ENCODE measurements at regions not wholly inside any gene's neighbourhood (a gene's known extent, or its start where the extent isn't known, plus 50 kb on each side); places are given as distances from the start of the nearest gene placed in this dataset.
"Not testable (repeated sequence)": the region's sequence is repeated elsewhere in the genome, so short reads cannot be mapped to it uniquely, and the experiment has no call there.

DNA sequence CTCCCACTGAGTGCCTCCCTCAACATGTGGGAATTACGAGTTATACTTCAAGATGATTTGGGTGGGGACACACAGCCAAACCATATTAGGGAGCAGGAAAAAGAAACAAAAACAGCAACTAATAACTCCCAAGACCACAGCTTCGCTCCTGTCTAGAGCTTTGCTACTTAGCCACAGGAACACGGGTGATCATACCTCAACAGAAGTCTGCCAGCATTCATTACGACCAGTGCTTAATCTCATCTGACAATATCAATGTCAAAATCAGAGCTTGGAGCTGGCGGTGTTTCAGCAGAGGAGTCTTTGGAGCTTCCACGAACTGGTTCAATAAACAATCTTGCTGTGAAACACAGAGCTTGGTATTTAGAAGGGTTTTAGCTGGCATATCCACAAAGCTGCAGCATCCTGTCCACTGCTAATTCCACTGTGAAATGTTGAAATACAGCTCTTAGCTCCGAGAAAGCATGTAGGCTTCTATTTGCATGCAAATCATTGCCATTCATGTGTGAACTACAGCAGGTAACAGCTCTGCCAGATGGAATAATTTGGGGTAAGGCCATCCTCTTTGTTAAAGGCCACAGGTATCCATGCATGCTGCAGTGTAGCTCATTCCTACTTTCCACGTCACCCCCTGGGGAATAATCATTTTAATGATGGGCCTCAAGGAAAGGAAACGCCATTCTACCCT is 128.4 kb upstream of the GOT2 start:
- no peaks in the 10 kb centered on the region for H3K36me3 Mint-ChIP-seq (ENCODE audit: low read depth)
- H3K27ac Mint-ChIP-seq = no peak overlapping the region
- intact Hi-C loops (cut with micrococcal nuclease) = no loop called here
- peaks cover 4% of the 10 kb centered on the region for H3K27me3 Mint-ChIP-seq (ENCODE audit: insufficient read depth)
- H3K9me3 Mint-ChIP-seq = no peaks in the 10 kb centered on the region
- no peaks in the 10 kb centered on the region for H3K4me1 Mint-ChIP-seq (ENCODE audit: low read depth)
- no peak overlapping the region for H3K4me3 Mint-ChIP-seq
- no peak for DNase-seq (ENCODE audit: low spot score)

DNA sequence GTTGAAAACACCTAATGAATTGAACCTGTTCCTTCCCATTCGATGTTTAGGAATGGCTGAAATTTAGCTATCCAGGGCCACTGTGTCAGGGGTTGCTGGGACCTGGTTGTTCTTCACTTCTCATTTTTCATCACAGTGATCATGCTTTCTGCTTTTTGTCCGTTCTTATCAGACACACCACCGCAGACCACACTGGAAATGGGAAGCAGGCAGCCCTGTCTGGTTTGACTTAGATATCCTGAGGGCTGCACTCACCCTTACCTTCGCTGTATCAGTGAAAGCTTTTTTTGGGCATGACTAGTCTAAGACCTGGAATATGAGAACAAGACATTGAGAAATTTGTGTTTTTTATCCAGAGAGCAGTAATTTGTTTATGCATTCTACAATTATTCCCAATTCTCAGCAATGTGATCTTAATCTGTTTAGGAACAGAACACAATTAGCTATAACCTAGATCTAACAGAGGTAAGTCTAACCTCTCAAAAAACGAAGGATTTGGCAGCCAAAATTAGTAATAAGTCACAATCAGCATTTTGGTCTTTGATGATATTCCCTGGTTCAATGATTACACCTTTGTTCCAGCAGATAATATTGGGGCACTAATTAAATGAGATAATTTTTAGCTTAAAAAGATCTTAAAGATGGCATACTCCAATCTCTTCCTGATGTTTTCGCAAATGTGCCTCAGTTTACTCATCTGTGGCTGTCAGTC is 126.0 kb upstream of the GOT2 start:
- Mint-ChIP-seq H3K9me3 (no peaks in the 10 kb centered on the region), H3K4me1 (ENCODE audit: low read depth) (no peaks in the 10 kb centered on the region), H3K27me3 (ENCODE audit: insufficient read depth) (peaks cover 4% of the 10 kb centered on the region), H3K36me3 (ENCODE audit: low read depth) (no peaks in the 10 kb centered on the region), H3K27ac (no peak overlapping the region), H3K4me3 (no peak overlapping the region)
- DNase-seq (ENCODE audit: low spot score) = no peak
- intact Hi-C loops (cut with micrococcal nuclease) = no loop called here

DNA sequence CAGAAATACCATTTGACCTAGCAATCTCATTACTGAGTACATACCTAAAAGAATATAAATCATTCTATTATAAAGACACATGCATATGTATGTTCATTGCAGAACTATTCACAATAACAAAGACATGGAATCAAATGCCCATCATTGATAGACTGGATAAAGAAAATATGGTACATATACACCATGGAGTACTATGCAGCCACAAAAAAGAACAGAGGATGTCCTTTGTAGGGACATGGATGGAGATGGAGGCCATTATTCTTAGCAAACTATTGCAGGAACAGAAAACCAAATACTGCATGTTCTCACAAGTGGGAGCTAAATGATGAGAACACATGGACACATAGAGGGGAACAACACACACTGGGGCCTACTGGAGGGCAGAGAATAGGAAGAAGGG is 124.5 kb upstream of the GOT2 start:
- DNase-seq (ENCODE audit: low spot score); H3K9me3 Mint-ChIP-seq; H3K27me3 Mint-ChIP-seq (ENCODE audit: insufficient read depth); H3K4me3 Mint-ChIP-seq; H3K36me3 Mint-ChIP-seq (ENCODE audit: low read depth); H3K4me1 Mint-ChIP-seq (ENCODE audit: low read depth); H3K27ac Mint-ChIP-seq; intact Hi-C loops (cut with micrococcal nuclease): not testable (repeated sequence)

DNA sequence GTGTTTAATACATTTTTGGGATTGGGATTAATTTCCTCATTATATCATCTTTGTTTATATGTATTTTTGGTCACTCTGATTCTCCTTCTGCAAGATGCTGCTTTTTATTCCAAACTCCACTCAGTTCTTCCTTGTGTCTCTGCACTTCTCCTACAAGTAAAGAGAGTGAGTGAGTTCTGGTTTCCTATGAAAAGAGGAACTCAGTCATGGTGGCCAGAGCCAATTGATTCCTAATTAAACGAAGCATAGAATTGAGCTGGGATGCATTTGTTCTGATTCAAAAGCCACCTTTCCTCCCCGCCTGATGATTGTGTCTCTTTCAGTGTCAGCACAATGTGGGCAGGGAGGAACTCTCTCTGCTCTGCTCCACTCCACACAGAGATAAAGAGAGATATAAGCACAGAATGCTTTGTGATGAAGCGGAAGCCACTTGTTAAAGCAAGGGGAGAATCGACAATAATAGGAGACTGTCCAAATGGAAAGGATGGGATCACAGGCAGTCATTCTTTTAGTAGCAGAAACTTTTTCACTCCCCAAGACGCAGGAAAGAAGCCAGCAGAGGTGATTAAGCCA is 121.3 kb upstream of the GOT2 start:
- no peak for DNase-seq (ENCODE audit: low spot score)
- intact Hi-C loops (cut with micrococcal nuclease) = no loop called here
- Mint-ChIP-seq H3K4me3 (no peak overlapping the region), H3K9me3 (no peaks in the 10 kb centered on the region), H3K27ac (no peak overlapping the region), H3K4me1 (ENCODE audit: low read depth) (no peaks in the 10 kb centered on the region), H3K36me3 (ENCODE audit: low read depth) (no peaks in the 10 kb centered on the region), H3K27me3 (ENCODE audit: insufficient read depth) (peaks cover 7% of the 10 kb centered on the region)

DNA sequence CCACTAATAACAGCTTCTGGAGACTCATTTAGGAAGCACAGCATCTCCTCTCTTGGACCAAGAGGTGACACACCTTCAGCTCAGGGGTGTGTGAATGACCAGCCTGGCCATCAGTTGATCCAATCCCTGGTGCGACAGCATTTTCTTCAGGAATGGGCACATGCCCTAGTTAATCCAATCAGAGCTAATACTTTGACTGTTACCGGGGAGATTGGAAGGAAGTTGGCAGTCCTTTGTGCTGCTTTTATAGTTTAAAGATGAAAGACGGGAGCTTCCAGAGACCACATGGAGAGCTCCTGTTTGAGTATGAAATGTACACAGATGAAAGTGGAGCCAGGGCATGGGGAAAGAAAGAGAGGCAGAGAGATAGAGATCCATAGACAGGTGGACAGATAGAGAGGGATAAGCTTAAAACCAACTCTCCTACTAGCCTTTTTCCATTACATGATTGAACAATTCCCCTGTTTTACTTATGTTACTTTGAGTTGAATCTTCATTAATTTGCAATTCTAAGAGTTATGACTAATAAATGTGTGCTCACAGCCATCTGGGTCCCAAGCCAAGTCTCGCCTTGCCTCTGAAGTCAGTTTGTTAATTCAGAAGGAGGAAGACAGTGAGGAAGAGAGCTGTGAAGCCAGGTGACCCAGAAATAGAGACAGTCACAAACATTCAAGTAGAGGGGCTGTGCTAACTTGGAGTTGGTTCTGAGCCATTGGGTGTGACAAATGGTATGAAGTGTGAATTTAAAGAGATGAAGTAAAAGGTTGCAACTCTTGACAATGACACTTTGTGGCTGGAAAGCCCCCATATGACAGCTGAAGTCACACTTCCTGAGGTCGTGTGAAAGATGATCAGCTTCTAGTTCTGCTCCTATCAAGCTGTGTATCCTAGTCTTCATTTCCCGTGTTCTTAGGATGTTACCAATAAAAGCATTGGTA is 120.0 kb upstream of the GOT2 start:
- H3K36me3 Mint-ChIP-seq (ENCODE audit: low read depth) = no peaks in the 10 kb centered on the region
- intact Hi-C loops (cut with micrococcal nuclease) = no loop called here
- H3K9me3 Mint-ChIP-seq = no peaks in the 10 kb centered on the region
- H3K4me3 Mint-ChIP-seq = no peak overlapping the region
- H3K27me3 Mint-ChIP-seq (ENCODE audit: insufficient read depth) = peaks cover 3% of the 10 kb centered on the region
- H3K27ac Mint-ChIP-seq = no peak overlapping the region
- no peaks in the 10 kb centered on the region for H3K4me1 Mint-ChIP-seq (ENCODE audit: low read depth)
- no peak for DNase-seq (ENCODE audit: low spot score)

DNA sequence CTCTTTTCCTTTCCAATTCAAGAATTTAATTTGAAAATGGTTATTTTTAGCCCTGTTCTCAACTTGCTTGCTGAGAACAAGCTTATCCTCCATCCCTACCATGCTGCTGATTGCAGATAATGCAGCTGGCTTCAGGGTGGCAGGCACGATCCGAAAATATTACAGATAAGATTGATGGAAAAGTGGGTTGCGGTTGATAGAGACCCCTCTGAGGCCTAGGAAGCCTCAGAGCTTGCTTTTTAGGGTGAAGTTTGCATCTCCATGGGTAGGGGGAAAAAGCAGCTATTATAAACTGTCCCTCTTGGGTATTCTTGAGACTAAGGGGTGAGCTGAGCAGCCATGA is 116.5 kb upstream of the GOT2 start:
- Mint-ChIP-seq H3K27ac (no peak overlapping the region), H3K4me1 (ENCODE audit: low read depth) (no peaks in the 10 kb centered on the region), H3K36me3 (ENCODE audit: low read depth) (no peaks in the 10 kb centered on the region), H3K27me3 (ENCODE audit: insufficient read depth) (peaks cover 3% of the 10 kb centered on the region), H3K9me3 (no peaks in the 10 kb centered on the region), H3K4me3 (no peak overlapping the region)
- intact Hi-C loops (cut with micrococcal nuclease) = no loop called here
- no peak for DNase-seq (ENCODE audit: low spot score)

DNA sequence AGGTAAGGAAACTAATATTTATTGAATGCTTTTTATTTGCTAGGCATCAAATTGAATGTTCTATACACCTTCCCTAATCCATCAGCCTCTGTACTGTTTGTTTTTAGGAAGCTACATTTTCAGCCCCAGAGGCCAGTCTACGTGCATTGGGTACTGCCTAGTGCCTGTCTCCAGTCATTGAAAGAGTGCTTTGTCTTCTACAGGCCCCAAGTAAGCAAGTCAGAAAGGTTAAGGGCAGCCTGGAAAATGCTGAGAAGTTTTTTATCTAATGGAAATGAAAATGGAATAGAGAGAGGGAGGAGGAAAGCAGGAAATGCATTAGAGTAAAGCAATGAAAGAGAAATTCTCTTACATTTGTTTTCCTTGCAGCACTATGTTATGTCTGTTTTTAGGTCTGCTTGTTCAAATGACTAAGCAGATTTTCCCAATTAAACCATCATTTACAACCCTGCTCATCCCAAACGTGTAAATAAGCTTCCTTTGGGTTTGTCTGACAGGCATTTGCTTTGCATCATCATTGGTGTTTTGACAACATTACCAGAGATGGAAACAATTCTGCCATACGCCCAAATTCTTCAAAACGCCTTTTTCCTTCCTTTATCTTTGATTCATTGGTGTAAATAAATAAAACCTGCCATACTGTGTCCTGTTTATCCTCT is 116.0 kb upstream of the GOT2 start:
- H3K9me3 Mint-ChIP-seq = no peaks in the 10 kb centered on the region
- no peak for DNase-seq (ENCODE audit: low spot score)

DNA sequence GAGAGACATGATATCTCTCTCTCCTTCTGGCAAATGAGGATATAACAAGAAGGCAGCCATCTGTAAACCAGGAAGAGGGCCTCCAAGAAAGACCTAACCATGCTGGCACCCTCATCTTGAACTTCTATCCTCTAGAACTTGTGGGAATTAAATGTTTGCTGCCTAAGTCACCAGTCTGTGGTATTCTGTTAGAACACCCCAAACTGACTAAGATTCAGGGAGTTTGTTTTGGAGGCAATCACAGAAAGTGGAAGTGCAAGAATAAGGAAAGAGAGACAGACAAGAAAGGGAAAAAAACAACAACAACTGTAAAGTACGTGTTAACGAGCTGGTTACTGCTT is 114.5 kb upstream of the GOT2 start:
- Mint-ChIP-seq H3K27ac (no peak overlapping the region), H3K9me3 (no peaks in the 10 kb centered on the region), H3K27me3 (ENCODE audit: insufficient read depth) (peaks cover 3% of the 10 kb centered on the region), H3K36me3 (ENCODE audit: low read depth) (no peaks in the 10 kb centered on the region), H3K4me1 (ENCODE audit: low read depth) (no peaks in the 10 kb centered on the region), H3K4me3 (no peak overlapping the region)
- no peak for DNase-seq (ENCODE audit: low spot score)
- intact Hi-C loops (cut with micrococcal nuclease) = no loop called here

More for the DNA sequence above, 116.0 kb upstream of the GOT2 start:
- Mint-ChIP-seq H3K4me1 (ENCODE audit: low read depth) (no peaks in the 10 kb centered on the region), H3K36me3 (ENCODE audit: low read depth) (no peaks in the 10 kb centered on the region), H3K4me3 (no peak overlapping the region), H3K27me3 (ENCODE audit: insufficient read depth) (peaks cover 3% of the 10 kb centered on the region), H3K27ac (no peak overlapping the region)
- intact Hi-C loops (cut with micrococcal nuclease) = no loop called here

DNA sequence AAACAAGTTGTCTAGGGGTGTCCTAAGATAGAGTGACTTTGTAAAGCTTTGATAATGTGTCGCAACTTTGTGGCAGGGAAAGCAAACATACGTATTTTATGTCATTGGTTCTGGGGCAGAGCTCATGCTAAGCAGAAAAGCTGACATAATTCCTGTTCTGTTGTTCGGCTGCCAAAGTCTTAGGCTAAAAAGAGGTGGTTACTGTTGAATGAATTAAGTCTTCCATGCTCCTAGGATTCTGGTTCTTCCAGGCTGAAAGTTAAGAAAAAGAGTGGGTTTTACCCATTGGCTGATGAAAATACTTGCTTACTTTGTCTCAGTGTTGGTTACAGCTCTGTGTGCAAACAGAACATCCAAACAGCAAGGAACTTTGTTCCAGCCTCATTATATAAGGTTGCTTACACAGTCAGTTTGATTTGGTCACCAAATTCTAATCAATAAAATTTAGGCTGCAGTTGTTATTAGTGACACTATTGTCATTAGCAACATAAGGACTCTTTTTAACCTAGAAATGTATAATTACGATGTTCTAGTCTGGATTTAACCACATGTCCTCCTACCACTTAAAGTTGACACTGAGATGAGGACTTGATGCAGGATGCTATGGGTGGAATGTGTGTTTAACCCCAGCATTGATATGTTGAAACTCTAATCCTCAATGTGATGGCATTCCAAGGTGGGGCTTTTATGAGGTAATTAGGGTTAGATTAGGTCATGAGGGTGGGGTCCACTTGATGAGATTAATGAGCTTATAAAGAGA is 114.0 kb upstream of the GOT2 start:
- Mint-ChIP-seq H3K27me3 (ENCODE audit: insufficient read depth) (peaks cover 3% of the 10 kb centered on the region), H3K4me3 (no peak overlapping the region), H3K36me3 (ENCODE audit: low read depth) (no peaks in the 10 kb centered on the region), H3K27ac (no peak overlapping the region), H3K9me3 (no peaks in the 10 kb centered on the region), H3K4me1 (ENCODE audit: low read depth) (no peaks in the 10 kb centered on the region)
- no peak for DNase-seq (ENCODE audit: low spot score)
- intact Hi-C loops (cut with micrococcal nuclease) = no loop called here

DNA sequence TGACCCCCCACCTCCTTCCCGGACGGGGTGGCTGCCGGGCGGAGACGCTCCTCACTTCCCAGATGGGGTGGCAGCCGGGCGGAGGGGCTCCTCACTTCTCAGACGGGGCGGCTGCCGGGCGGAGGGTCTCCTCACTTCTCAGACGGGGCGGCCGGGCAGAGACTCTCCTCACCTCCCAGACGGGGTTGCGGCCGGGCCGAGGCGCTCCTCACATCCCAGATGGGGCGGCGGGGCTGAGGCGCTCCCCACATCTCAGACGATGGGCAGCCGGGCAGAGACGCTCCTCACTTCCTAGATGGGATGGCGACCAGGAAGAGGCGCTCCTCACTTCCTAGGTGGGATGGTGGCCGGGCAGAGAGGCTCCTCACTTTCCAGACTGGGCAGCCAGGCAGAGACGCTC is 112.1 kb upstream of the GOT2 start:
- H3K9me3 Mint-ChIP-seq; H3K4me1 Mint-ChIP-seq (ENCODE audit: low read depth); H3K27ac Mint-ChIP-seq; DNase-seq (ENCODE audit: low spot score); H3K4me3 Mint-ChIP-seq; intact Hi-C loops (cut with micrococcal nuclease); H3K27me3 Mint-ChIP-seq (ENCODE audit: insufficient read depth); H3K36me3 Mint-ChIP-seq (ENCODE audit: low read depth): not testable (repeated sequence)

DNA sequence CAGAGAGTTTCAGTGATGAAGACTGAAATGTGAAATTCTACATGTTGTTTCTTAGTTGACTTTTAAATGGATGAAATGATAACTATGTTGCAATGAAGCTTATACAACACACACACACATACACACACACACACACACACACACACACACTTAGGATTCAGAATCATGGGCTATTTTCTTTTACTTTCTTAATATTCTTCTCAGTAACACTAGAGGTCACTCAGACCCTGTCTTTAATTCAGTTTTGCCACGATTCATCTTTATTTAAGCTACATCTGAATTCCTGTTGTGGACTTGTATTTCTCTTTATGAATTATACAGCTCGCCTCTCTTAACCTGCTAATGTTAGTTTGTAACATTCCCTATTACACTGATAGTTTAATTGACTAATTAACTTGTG is 109.6 kb upstream of the GOT2 start:
- Mint-ChIP-seq H3K9me3 (no peaks in the 10 kb centered on the region), H3K4me3 (no peak overlapping the region), H3K36me3 (ENCODE audit: low read depth) (no peaks in the 10 kb centered on the region), H3K27me3 (ENCODE audit: insufficient read depth) (no peaks in the 10 kb centered on the region), H3K4me1 (ENCODE audit: low read depth) (no peaks in the 10 kb centered on the region), H3K27ac (no peak overlapping the region)
- intact Hi-C loops (cut with micrococcal nuclease) = no loop called here
- DNase-seq (ENCODE audit: low spot score) = no peak

DNA sequence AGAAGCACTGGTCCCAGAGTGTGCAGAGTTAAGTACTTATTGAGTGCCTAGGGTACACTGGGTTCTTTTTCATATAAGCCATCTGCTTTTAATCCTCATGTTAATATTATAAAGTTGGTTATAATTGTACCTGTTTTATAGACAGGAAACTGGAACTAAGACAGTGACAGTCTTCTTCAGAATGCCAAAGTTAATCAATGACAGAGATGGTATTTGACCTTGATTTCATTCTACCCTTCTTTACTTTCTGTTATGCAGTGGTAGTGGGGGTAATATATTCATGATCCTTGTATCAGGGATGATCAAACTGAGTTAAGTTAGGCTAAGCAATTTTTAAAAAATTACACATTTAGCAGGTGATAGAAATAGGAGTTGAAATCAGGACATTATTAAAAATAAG is 108.6 kb upstream of the GOT2 start:
- no peak for DNase-seq (ENCODE audit: low spot score)
- no peak overlapping the region for H3K4me3 Mint-ChIP-seq
- H3K27ac Mint-ChIP-seq = no peak overlapping the region
- H3K36me3 Mint-ChIP-seq (ENCODE audit: low read depth) = no peaks in the 10 kb centered on the region
- H3K27me3 Mint-ChIP-seq (ENCODE audit: insufficient read depth) = no peaks in the 10 kb centered on the region
- no peaks in the 10 kb centered on the region for H3K4me1 Mint-ChIP-seq (ENCODE audit: low read depth)
- H3K9me3 Mint-ChIP-seq = no peaks in the 10 kb centered on the region
- intact Hi-C loops (cut with micrococcal nuclease) = no loop called here
